ENCODE measurements at regions not wholly inside any gene's neighbourhood (a gene's known extent, or its start where the extent isn't known, plus 50 kb on each side); places are given as distances from the start of the nearest gene placed in this dataset.

GRCh38 chr6:115612796-115613479 is 447.8 kb downstream of the FRK start:
- Histone ChIP-seq H4K20me1 (ENCODE audit: insufficient read depth) (no peaks in the 10 kb centered on the region), H3K36me3 (replicated peaks in 1 of 2; ENCODE audit: control insufficient read depth in 1 of 2, insufficient read depth in 2 of 2, low read length in 1 of 2) (no peaks in the 10 kb centered on the region), H3K4me1 (ENCODE audit: control insufficient read depth in 1 of 2, insufficient read depth in 2 of 2, low read depth in 1 of 2, low read length in 1 of 2) (peaks cover 2 to 10% of the 10 kb centered on the region in 2 experiments; a peak in 1 of 4 replicates), H3F3A (replicated peaks; ENCODE audit: insufficient read depth) (no peaks in the 10 kb centered on the region), H3K4me2 (no peak overlapping the region), H3K9me2 (no peaks in the 10 kb centered on the region), H3K27me3 (ENCODE audit: insufficient read depth) (no peaks in the 10 kb centered on the region), H3K9me3 (no peaks in the 10 kb centered on the region), H3K4me3 (ENCODE audit: low read depth in 2 of 2, low read length in 1 of 2) (no peak overlapping the region), H3K79me2 (ENCODE audit: insufficient read depth) (no peaks in the 10 kb centered on the region), H3K9ac (no peak overlapping the region), H3K27ac (ENCODE audit: low read depth in 2 of 2, low read length in 1 of 2) (no peak overlapping the region), H2AFZ (ENCODE audit: low read depth) (no peak overlapping the region)
- 64% methylated on average over 7 of the region's 7 CpGs for WGBS (ENCODE audit: low lambda C conversion rate)
- no peak for DNase-seq
- CTCF ChIA-PET: interaction anchor here (1.2 kb wide), 1 partner anchor 82 kb away, joined by 3 read pairs; no protein-coding TSS in a partner anchor
- TF ChIP-seq SMC3 (IDR thresholded peaks at IDR 0.05; ENCODE audit: low read depth, low read length) (no peak), USF1 (IDR thresholded peaks at IDR 0.05; ENCODE audit: borderline replicate concordance, low read depth) (no peak), NRF1 (IDR thresholded peaks at IDR 0.05; ENCODE audit: low read depth, low read length) (no peak), TEAD4 (IDR thresholded peaks at IDR 0.05; ENCODE audit: borderline replicate concordance, insufficient read depth) (no peak), RFX5 (IDR thresholded peaks at IDR 0.05; ENCODE audit: low read length) (no peak), REST (IDR thresholded peaks at IDR 0.05; ENCODE audit: low read depth, low read length) (no peak), RXRA (IDR thresholded peaks at IDR 0.05; ENCODE audit: borderline replicate concordance, low read depth) (no peak), MEF2A (IDR thresholded peaks at IDR 0.05; ENCODE audit: borderline replicate concordance, low read depth) (no peak), GABPA (IDR thresholded peaks at IDR 0.05; ENCODE audit: low read depth) (no peak)
- POLR2A ChIA-PET: no interaction called here

- H3K4me3 ChIP-seq (ENCODE audit: low read depth in 2 of 2, low read length in 1 of 2): no peak overlapping the region
- no peaks in the 10 kb centered on the region for H3F3A ChIP-seq (replicated peaks; ENCODE audit: insufficient read depth)
- DNase-seq: no peak
- no peaks in the 10 kb centered on the region for H3K27me3 ChIP-seq (ENCODE audit: insufficient read depth)
- no peak overlapping the region for H3K9ac ChIP-seq
- H3K4me1 ChIP-seq (ENCODE audit: control insufficient read depth in 1 of 2, insufficient read depth in 2 of 2, low read depth in 1 of 2, low read length in 1 of 2): peaks cover 2 to 10% of the 10 kb centered on the region in 2 experiments; a peak in 1 of 4 replicates
- no peaks in the 10 kb centered on the region for H3K9me3 ChIP-seq
- no peaks in the 10 kb centered on the region for H4K20me1 ChIP-seq (ENCODE audit: insufficient read depth)
- 0% methylated on average over 1 of the region's 1 CpG for WGBS (ENCODE audit: low lambda C conversion rate)
- no peak overlapping the region for H3K4me2 ChIP-seq
- H3K79me2 ChIP-seq (ENCODE audit: insufficient read depth): no peaks in the 10 kb centered on the region
- H3K36me3 ChIP-seq (replicated peaks in 1 of 2; ENCODE audit: control insufficient read depth in 1 of 2, insufficient read depth in 2 of 2, low read length in 1 of 2): no peaks in the 10 kb centered on the region
- no peak overlapping the region for H3K27ac ChIP-seq (ENCODE audit: low read depth in 2 of 2, low read length in 1 of 2)
- CTCF ChIA-PET: no interaction called here
- H2AFZ ChIP-seq (ENCODE audit: low read depth): no peak overlapping the region
- no peaks in the 10 kb centered on the region for H3K9me2 ChIP-seq
- POLR2A ChIA-PET: no interaction called here
- TF ChIP-seq EP300 (IDR thresholded peaks at IDR 0.05; ENCODE audit: borderline replicate concordance in 1 of 2, low read depth in 1 of 2, low read length in 1 of 2): no peak
- no peak for TF ChIP-seq USF1 (IDR thresholded peaks at IDR 0.05; ENCODE audit: borderline replicate concordance, low read depth)
- TF ChIP-seq USF2 (IDR thresholded peaks at IDR 0.05; ENCODE audit: borderline replicate concordance, low read depth, low read length): no peak
- no peak for TF ChIP-seq RXRA (IDR thresholded peaks at IDR 0.05; ENCODE audit: borderline replicate concordance, low read depth)
- TF ChIP-seq IRF3 (IDR thresholded peaks at IDR 0.05; ENCODE audit: low read depth, low read length): no peak
- TF ChIP-seq MAX (IDR thresholded peaks at IDR 0.05; ENCODE audit: low read depth): no peak
- TF ChIP-seq RAD21 (IDR thresholded peaks at IDR 0.05; ENCODE audit: low read length): no peak
- TF ChIP-seq TEAD4 (IDR thresholded peaks at IDR 0.05; ENCODE audit: borderline replicate concordance, insufficient read depth): no peak
- TF ChIP-seq FOSL2 (IDR thresholded peaks at IDR 0.05; ENCODE audit: borderline replicate concordance, low read depth): no peak
- TF ChIP-seq TAF1 (IDR thresholded peaks at IDR 0.05; ENCODE audit: borderline replicate concordance, low read depth, low read length): no peak
- no peak for TF ChIP-seq JUND (IDR thresholded peaks at IDR 0.05)
- TF ChIP-seq SIN3A (IDR thresholded peaks at IDR 0.05; ENCODE audit: borderline replicate concordance, low read depth, low read length): no peak
- TF ChIP-seq FOXJ3 (CRISPR knock-in tag; IDR thresholded peaks at IDR 0.05): no peak
Measured at GRCh38 chr6:115612216-115612615, 448.5 kb downstream of the FRK start.

Measured in SK-N-SH (cell line).